GM23338 (cell line): ENCODE measurements at regions not wholly inside any gene's neighbourhood (a gene's known extent, or its start where the extent isn't known, plus 50 kb on each side); places are given as distances from the start of the nearest gene placed in this dataset.

Experiments
- ATAC-seq: fragments of 200-7000 bp; cut with Tn5 transposase; 3 replicates; pipeline ENCODE4 v1.9.1; 2020
- DNase-seq: peaks from one replicate; pipeline ENCODE4 v3.0.0-alpha.2; 2015; ENCODE audit warnings: low spot score
- H2AFZ ChIP-seq: fragments of 200-600 bp; sonication (generic); 2 replicates; pipeline ENCODE4 v1.8.0; 2016; ENCODE audit warnings: antibody characterized with exemption, mild to moderate bottlenecking, moderate library complexity
- H3F3A ChIP-seq: fragments of 200-600 bp; sonication (generic); replicated peaks from 2 replicates; pipeline ENCODE4 v1.8.0; 2017; ENCODE audit warnings: antibody characterized with exemption, mixed run types, low read depth
- H3K27ac ChIP-seq: fragments of 200-600 bp; sonication (generic); 2 replicates; pipeline ENCODE4 v1.6.1; 2016; ENCODE audit warnings: low read depth
- H3K27me3 ChIP-seq: fragments of 200-600 bp; sonication (generic); 2 replicates; pipeline ENCODE4 v1.8.0; 2016; ENCODE audit warnings: mild to moderate bottlenecking, mixed run types, moderate library complexity; ENCODE audit not compliant: insufficient read depth
- H3K36me3 ChIP-seq: fragments of 200-600 bp; sonication (generic); 2 replicates; pipeline ENCODE4 v1.8.0; 2016; ENCODE audit warnings: mild to moderate bottlenecking; ENCODE audit not compliant: insufficient read depth
- H3K4me1 ChIP-seq: fragments of 200-600 bp; sonication (generic); 2 replicates; pipeline ENCODE4 v1.8.0; 2016; ENCODE audit warnings: mild to moderate bottlenecking, moderate library complexity; ENCODE audit not compliant: insufficient read depth
- H3K4me2 ChIP-seq: fragments of 200-600 bp; sonication (generic); 2 replicates; pipeline ENCODE4 v1.7.1; 2017; ENCODE audit warnings: mixed run types
- H3K4me3 ChIP-seq: fragments of 200-600 bp; sonication (generic); 2 replicates; pipeline ENCODE4 v1.6.1; 2016; ENCODE audit warnings: mixed run types
- H3K79me2 ChIP-seq: fragments of 200-600 bp; sonication (generic); replicated peaks from 2 replicates; pipeline ENCODE4 v1.8.0; 2017; ENCODE audit warnings: mild to moderate bottlenecking; ENCODE audit not compliant: insufficient read depth
- H3K9me2 ChIP-seq: fragments of 200-600 bp; sonication (generic); 2 replicates; pipeline ENCODE4 v1.8.0; 2017; ENCODE audit not compliant: insufficient read depth
- H4K20me1 ChIP-seq: fragments of 200-600 bp; sonication (generic); replicated peaks from 2 replicates; pipeline ENCODE4 v1.8.0; 2017; ENCODE audit warnings: mild to moderate bottlenecking; ENCODE audit not compliant: insufficient read depth
- H3K27ac Mint-ChIP-seq: 2 replicates; pipeline ENCODE4 v1.8.0; 2020; ENCODE audit warnings: inconsistent platforms, mild to moderate bottlenecking, moderate library complexity, mixed read lengths
- H3K27me3 Mint-ChIP-seq: 3 replicates; pipeline ENCODE4 v1.8.0; 2022; ENCODE audit warnings: low read depth, mild to moderate bottlenecking, moderate library complexity, mixed read lengths, inconsistent platforms; ENCODE audit not compliant: insufficient read depth, poor library complexity
- H3K36me3 Mint-ChIP-seq: 3 replicates; pipeline ENCODE4 v1.8.0; 2021; ENCODE audit warnings: low read depth, mild to moderate bottlenecking, inconsistent platforms, moderate library complexity, mixed read lengths
- H3K4me1 Mint-ChIP-seq: 3 replicates; pipeline ENCODE4 v1.8.0; 2020; ENCODE audit warnings: mild to moderate bottlenecking, inconsistent platforms, mixed read lengths
- H3K4me3 Mint-ChIP-seq: 3 replicates; pipeline ENCODE4 v1.8.0; 2021; ENCODE audit warnings: moderate library complexity, mild to moderate bottlenecking, inconsistent platforms, mixed read lengths
- H3K9me3 Mint-ChIP-seq: 3 replicates; pipeline ENCODE4 v1.8.0; 2020; ENCODE audit warnings: moderate library complexity, mild to moderate bottlenecking, inconsistent platforms, mixed read lengths
- CREB1 ChIP-seq: fragments of 250-450 bp; sonication (Bioruptor Pico); IDR thresholded peaks from 2 replicates; pipeline ENCODE4 v1.5.0; 2020; ENCODE audit warnings: low read depth, mild to moderate bottlenecking, moderate library complexity
- EZH2 ChIP-seq: fragments of 200-600 bp; sonication (generic); IDR thresholded peaks from one replicate; pipeline ENCODE4 v1.8.0; 2017; ENCODE audit warnings: antibody characterized with exemption, mild to moderate bottlenecking, low read depth; ENCODE audit not compliant: unreplicated experiment
- EZH2phosphoT487 ChIP-seq: fragments of 200-600 bp; sonication (generic); IDR thresholded peaks from one replicate; pipeline ENCODE4 v1.8.1; 2018; ENCODE audit warnings: antibody characterized with exemption; ENCODE audit not compliant: unreplicated experiment
- JUNB ChIP-seq: IDR thresholded peaks from one replicate; pipeline ENCODE4 v1.6.1; 2016; ENCODE audit warnings: antibody characterized with exemption; ENCODE audit not compliant: unreplicated experiment
- NANOG ChIP-seq: IDR thresholded peaks from 2 replicates; pipeline ENCODE4 v1.6.1; 2016; ENCODE audit warnings: antibody characterized with exemption, borderline replicate concordance
- POLR2AphosphoS5 ChIP-seq: IDR thresholded peaks from 2 replicates; pipeline ENCODE4 v1.6.1; 2016; ENCODE audit warnings: antibody characterized with exemption, low read depth
- STAT1 ChIP-seq: IDR thresholded peaks from one replicate; pipeline ENCODE4 v1.6.1; 2016; ENCODE audit warnings: antibody characterized with exemption; ENCODE audit not compliant: unreplicated experiment
- ZNF114 ChIP-seq: fragments of 250-450 bp; sonication (Bioruptor Pico); IDR thresholded peaks from 2 replicates; pipeline ENCODE4 v1.5.0; 2020; ENCODE audit warnings: mild to moderate bottlenecking, moderate library complexity
- ZNF331 ChIP-seq: fragments of 250-450 bp; sonication (Bioruptor Pico); IDR thresholded peaks from 2 replicates; pipeline ENCODE4 v1.5.0; 2020; ENCODE audit warnings: low read depth, mild to moderate bottlenecking, moderate library complexity
- TF ChIP-seq, protein P1 (sequence below), 2 experiments: fragments of 200-600 bp in 1 of 2; sonication (generic) in 1 of 2; conservative IDR thresholded peaks; 2 replicates each; pipeline versions ENCODE4 v1.5.1 to v1.6.1; 2016 to 2017; ENCODE audit warnings: antibody characterized with exemption in 2 of 2, low read depth in 2 of 2, mild to moderate bottlenecking in 2 of 2, moderate library complexity in 1 of 2
- TF ChIP-seq, protein P2 (sequence below): fragments of 250-450 bp; sonication (Bioruptor Pico); IDR thresholded peaks from 2 replicates; pipeline ENCODE4 v1.5.0; 2020; ENCODE audit warnings: mild to moderate bottlenecking, moderate library complexity
- TF ChIP-seq, protein P3 (sequence below): IDR thresholded peaks from one replicate; pipeline ENCODE4 v1.6.1; 2018; ENCODE audit warnings: antibody characterized with exemption; ENCODE audit not compliant: unreplicated experiment
- TF ChIP-seq, protein P4 (sequence below): IDR thresholded peaks from 2 replicates; pipeline ENCODE4 v1.6.1; 2016; ENCODE audit warnings: antibody characterized with exemption

DNA sequence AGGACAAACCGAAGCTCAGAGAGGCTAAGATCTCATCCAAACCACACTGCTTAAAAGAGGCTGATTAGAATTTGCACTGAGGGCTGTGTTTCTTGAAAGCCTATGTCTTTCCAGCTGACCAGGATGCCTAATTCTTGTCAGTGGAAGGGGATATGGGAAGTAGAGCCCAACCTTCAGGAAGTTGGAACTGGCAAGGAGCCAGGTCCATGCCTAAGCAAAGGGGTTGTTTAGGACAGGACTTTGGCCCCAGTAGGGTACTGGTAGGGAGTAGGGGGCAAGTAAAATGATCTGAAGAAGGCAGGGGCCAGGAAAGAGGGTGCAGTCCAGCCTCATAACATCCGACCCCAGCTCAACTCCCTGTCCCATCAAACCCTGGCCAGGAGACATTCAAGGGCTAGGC is 130.9 kb downstream of the GAS1 start:
- TF ChIP-seq, protein P1, sequence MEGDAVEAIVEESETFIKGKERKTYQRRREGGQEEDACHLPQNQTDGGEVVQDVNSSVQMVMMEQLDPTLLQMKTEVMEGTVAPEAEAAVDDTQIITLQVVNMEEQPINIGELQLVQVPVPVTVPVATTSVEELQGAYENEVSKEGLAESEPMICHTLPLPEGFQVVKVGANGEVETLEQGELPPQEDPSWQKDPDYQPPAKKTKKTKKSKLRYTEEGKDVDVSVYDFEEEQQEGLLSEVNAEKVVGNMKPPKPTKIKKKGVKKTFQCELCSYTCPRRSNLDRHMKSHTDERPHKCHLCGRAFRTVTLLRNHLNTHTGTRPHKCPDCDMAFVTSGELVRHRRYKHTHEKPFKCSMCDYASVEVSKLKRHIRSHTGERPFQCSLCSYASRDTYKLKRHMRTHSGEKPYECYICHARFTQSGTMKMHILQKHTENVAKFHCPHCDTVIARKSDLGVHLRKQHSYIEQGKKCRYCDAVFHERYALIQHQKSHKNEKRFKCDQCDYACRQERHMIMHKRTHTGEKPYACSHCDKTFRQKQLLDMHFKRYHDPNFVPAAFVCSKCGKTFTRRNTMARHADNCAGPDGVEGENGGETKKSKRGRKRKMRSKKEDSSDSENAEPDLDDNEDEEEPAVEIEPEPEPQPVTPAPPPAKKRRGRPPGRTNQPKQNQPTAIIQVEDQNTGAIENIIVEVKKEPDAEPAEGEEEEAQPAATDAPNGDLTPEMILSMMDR (conservative IDR thresholded peaks at IDR 0.05; ENCODE audit: low read depth in 2 of 2) = no peak
- TF ChIP-seq NANOG = no peak
- TF ChIP-seq EZH2phosphoT487 = no peak
- TF ChIP-seq EZH2 = no peak
- TF ChIP-seq POLR2AphosphoS5 = no peak
- TF ChIP-seq, protein P2, sequence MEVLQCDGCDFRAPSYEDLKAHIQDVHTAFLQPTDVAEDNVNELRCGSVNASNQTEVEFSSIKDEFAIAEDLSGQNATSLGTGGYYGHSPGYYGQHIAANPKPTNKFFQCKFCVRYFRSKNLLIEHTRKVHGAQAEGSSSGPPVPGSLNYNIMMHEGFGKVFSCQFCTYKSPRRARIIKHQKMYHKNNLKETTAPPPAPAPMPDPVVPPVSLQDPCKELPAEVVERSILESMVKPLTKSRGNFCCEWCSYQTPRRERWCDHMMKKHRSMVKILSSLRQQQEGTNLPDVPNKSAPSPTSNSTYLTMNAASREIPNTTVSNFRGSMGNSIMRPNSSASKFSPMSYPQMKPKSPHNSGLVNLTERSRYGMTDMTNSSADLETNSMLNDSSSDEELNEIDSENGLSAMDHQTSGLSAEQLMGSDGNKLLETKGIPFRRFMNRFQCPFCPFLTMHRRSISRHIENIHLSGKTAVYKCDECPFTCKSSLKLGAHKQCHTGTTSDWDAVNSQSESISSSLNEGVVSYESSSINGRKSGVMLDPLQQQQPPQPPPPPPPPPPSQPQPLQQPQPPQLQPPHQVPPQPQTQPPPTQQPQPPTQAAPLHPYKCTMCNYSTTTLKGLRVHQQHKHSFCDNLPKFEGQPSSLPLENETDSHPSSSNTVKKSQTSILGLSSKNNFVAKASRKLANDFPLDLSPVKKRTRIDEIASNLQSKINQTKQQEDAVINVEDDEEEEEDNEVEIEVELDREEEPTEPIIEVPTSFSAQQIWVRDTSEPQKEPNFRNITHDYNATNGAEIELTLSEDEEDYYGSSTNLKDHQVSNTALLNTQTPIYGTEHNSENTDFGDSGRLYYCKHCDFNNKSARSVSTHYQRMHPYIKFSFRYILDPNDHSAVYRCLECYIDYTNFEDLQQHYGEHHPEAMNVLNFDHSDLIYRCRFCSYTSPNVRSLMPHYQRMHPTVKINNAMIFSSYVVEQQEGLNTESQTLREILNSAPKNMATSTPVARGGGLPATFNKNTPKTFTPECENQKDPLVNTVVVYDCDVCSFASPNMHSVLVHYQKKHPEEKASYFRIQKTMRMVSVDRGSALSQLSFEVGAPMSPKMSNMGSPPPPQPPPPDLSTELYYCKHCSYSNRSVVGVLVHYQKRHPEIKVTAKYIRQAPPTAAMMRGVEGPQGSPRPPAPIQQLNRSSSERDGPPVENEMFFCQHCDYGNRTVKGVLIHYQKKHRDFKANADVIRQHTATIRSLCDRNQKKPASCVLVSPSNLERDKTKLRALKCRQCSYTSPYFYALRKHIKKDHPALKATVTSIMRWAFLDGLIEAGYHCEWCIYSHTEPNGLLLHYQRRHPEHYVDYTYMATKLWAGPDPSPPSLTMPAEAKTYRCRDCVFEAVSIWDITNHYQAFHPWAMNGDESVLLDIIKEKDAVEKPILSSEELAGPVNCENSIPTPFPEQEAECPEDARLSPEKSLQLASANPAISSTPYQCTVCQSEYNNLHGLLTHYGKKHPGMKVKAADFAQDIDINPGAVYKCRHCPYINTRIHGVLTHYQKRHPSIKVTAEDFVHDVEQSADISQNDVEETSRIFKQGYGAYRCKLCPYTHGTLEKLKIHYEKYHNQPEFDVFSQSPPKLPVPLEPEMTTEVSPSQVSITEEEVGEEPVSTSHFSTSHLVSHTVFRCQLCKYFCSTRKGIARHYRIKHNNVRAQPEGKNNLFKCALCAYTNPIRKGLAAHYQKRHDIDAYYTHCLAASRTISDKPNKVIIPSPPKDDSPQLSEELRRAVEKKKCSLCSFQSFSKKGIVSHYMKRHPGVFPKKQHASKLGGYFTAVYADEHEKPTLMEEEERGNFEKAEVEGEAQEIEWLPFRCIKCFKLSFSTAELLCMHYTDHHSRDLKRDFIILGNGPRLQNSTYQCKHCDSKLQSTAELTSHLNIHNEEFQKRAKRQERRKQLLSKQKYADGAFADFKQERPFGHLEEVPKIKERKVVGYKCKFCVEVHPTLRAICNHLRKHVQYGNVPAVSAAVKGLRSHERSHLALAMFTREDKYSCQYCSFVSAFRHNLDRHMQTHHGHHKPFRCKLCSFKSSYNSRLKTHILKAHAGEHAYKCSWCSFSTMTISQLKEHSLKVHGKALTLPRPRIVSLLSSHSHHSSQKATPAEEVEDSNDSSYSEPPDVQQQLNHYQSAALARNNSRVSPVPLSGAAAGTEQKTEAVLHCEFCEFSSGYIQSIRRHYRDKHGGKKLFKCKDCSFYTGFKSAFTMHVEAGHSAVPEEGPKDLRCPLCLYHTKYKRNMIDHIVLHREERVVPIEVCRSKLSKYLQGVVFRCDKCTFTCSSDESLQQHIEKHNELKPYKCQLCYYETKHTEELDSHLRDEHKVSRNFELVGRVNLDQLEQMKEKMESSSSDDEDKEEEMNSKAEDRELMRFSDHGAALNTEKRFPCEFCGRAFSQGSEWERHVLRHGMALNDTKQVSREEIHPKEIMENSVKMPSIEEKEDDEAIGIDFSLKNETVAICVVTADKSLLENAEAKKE (CRISPR knock-in tag) = no peak
- TF ChIP-seq, protein P3, sequence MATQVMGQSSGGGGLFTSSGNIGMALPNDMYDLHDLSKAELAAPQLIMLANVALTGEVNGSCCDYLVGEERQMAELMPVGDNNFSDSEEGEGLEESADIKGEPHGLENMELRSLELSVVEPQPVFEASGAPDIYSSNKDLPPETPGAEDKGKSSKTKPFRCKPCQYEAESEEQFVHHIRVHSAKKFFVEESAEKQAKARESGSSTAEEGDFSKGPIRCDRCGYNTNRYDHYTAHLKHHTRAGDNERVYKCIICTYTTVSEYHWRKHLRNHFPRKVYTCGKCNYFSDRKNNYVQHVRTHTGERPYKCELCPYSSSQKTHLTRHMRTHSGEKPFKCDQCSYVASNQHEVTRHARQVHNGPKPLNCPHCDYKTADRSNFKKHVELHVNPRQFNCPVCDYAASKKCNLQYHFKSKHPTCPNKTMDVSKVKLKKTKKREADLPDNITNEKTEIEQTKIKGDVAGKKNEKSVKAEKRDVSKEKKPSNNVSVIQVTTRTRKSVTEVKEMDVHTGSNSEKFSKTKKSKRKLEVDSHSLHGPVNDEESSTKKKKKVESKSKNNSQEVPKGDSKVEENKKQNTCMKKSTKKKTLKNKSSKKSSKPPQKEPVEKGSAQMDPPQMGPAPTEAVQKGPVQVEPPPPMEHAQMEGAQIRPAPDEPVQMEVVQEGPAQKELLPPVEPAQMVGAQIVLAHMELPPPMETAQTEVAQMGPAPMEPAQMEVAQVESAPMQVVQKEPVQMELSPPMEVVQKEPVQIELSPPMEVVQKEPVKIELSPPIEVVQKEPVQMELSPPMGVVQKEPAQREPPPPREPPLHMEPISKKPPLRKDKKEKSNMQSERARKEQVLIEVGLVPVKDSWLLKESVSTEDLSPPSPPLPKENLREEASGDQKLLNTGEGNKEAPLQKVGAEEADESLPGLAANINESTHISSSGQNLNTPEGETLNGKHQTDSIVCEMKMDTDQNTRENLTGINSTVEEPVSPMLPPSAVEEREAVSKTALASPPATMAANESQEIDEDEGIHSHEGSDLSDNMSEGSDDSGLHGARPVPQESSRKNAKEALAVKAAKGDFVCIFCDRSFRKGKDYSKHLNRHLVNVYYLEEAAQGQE = no peak
- TF ChIP-seq CREB1 (CRISPR knock-in tag) = no peak
- TF ChIP-seq, protein P4, sequence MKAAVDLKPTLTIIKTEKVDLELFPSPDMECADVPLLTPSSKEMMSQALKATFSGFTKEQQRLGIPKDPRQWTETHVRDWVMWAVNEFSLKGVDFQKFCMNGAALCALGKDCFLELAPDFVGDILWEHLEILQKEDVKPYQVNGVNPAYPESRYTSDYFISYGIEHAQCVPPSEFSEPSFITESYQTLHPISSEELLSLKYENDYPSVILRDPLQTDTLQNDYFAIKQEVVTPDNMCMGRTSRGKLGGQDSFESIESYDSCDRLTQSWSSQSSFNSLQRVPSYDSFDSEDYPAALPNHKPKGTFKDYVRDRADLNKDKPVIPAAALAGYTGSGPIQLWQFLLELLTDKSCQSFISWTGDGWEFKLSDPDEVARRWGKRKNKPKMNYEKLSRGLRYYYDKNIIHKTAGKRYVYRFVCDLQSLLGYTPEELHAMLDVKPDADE = no peak
- no peak for TF ChIP-seq JUNB
- no peak for TF ChIP-seq ZNF114
- TF ChIP-seq ZNF331 (CRISPR knock-in tag) = no peak
- TF ChIP-seq STAT1 = no peak
- H3K4me2 ChIP-seq = no peak overlapping the region
- H3K27ac Mint-ChIP-seq = no peak overlapping the region
- H3F3A ChIP-seq = no peaks in the 10 kb centered on the region
- H3K27ac ChIP-seq = no peak overlapping the region
- H3K9me2 ChIP-seq = no peaks in the 10 kb centered on the region
- H3K79me2 ChIP-seq = no peaks in the 10 kb centered on the region
- H3K4me3 ChIP-seq = no peak overlapping the region
- no peak overlapping the region for H3K4me3 Mint-ChIP-seq
- H3K4me1 Mint-ChIP-seq = no peaks in the 10 kb centered on the region
- H2AFZ ChIP-seq = no peak overlapping the region
- no peaks in the 10 kb centered on the region for H3K27me3 ChIP-seq
- no peaks in the 10 kb centered on the region for H3K4me1 ChIP-seq
- ATAC-seq (no peak), DNase-seq (no peak)
- peaks cover 4% of the 10 kb centered on the region for H3K27me3 Mint-ChIP-seq
- peaks cover 38% of the 10 kb centered on the region for H3K9me3 Mint-ChIP-seq
- no peaks in the 10 kb centered on the region for H4K20me1 ChIP-seq
- H3K36me3 ChIP-seq = no peaks in the 10 kb centered on the region; the same call in 1 of the 2 replicates
- peaks cover 17% of the 10 kb centered on the region; the same call in 2 of the 3 replicates for H3K36me3 Mint-ChIP-seq
